ENCODE measurements at regions not wholly inside any gene's neighbourhood (a gene's known extent, or its start where the extent isn't known, plus 50 kb on each side); places are given as distances from the start of the nearest gene placed in this dataset.

DNA sequence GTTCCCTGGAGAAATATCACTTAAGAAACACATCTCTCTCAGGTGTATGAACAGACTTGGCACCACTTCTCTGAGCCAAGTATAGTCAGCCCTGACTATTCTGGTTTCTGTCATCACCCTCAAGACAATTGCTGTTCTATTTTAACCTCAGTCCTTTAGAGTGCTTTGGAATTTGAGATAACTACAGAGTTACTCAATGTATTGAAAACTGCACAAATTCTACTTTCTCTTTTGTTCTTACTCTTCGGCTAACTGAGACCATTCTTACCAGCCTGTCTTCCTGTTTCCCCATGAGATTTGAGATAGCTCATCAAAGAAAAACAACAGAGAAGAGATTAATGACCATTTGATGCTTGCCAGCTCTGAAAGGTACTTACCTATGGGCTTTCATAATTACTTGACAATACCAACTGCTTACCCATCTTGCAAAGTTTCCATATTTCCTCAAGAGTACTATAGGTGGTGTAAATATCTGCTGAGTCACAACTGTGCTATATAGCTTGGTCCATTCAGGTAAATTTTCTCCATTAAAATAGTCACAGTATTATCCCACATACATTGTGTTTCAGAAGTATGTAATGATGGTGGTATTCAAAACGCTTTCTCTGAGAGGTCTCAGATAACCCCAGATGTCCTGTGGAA lies 467.5 kb upstream of the CHST9 start:
- FAIRE-seq: no peak
- no peak for DNase-seq (ENCODE audit: insufficient read length, low spot score)

DNA sequence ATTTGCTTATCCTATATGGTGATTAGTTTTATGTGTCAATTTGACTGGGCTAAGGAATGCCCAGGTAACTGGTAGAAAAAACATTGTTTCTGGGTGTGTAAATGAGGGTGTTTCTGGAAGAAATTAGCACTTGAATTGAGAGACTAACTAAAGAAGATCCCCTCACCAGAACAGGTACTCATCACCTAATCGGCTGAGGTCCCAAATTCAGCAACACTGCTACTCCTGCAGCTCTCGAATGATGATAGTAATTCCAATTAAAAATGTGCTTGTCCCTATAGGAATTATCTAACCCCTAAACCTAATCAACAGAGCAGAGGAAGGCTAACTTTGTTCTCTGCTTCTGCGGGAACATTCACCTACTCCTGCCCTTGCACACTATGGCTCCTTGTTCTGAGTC lies 464.5 kb upstream of the CHST9 start:
- no peak for FAIRE-seq
- no peak for DNase-seq (ENCODE audit: insufficient read length, low spot score)

- DNase-seq (ENCODE audit: insufficient read length, low spot score) (no peak), FAIRE-seq (no peak)
These were observed 460.8 kb upstream of the CHST9 start for GRCh38 chr18:27645929-27646328.

DNA sequence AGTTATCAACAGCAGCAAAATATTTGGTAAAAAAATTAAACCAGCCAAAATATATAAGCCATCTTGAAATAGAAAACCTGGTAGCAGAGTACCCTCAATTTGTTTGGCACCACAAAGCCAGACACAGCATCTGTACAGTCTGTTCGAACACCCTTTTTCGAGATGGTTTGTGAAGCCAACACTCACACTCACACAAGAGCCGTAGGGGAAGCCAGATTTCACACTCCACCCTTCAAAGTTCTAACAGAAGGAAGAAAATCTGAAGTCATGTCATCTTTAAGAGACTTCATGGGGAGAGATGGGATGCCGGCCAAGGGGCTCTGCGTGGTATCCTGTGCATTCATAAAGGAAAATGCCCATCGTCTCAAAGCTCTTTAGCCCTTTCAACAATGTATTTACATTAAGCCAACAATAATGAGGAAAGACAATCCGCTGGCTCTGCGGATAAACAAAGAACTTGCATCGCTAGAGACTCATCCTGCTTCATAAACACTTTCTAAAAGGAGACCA lies 451.5 kb upstream of the CHST9 start:
- DNase-seq (ENCODE audit: insufficient read length, low spot score): no peak
- no peak for FAIRE-seq

DNA sequence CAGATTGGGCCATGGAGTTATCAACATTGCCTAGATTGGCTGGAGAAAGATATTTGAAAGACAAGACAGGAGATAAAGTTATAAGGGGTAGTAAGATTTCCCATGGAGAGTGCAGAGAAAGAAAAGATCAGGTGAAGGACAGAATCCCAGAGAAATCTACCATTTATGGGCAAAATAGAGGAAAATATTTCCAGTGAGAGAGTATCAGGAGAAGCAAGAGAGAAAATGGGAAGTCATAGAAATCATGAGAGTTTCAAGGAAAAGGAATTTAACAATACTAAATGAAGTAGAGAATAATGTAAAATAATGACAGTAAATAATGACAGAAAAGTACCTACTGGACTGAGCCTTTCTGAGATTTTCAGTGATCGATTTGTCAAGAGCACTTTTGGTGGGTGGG lies 447.6 kb upstream of the CHST9 start:
- FAIRE-seq: no peak
- DNase-seq (ENCODE audit: insufficient read length, low spot score): no peak

GRCh38 chr18:27627927-27628326 lies 442.8 kb upstream of the CHST9 start:
- FAIRE-seq (no peak), DNase-seq (ENCODE audit: insufficient read length, low spot score) (no peak)

- no peak for DNase-seq (ENCODE audit: insufficient read length, low spot score)
These were observed 436.3 kb upstream of the CHST9 start for GRCh38 chr18:27621236-27621890.

GRCh38 chr18:27619906-27620305 lies 434.8 kb upstream of the CHST9 start:
- FAIRE-seq (no peak), DNase-seq (ENCODE audit: insufficient read length, low spot score) (no peak)

More at GRCh38 chr18:27621236-27621890, 436.3 kb upstream of the CHST9 start:
- FAIRE-seq: no peak

DNA sequence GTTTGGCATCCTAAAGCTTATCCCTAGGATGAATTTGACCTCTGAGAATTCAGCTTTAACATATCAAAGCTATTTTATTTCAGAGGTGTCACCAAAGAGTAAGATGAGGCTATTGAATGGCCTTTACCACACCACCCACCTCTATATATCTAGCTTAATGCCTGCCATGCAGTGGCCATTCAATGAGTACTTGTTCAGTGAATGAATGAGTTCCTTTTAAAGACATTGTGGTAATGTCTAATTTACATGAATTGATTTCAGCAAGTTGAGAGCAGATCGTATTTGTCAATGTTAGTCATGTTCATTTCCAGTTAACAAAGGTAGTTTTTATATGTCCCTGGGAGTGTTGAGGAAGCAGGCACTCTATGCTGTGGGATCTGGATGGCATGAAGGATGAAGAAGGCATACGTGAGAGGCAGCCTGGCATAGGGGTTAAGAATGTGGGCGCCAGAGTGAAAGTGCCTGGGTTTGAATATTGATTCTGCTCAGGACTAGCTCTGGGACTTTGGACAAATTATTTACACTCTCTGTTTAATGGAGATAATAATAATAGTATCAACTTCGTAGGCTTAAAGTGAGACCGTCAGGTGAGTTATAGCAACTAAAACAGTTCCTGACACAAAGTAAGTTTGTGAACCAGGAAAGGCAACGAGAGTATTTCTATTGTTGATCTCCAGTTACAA lies 434.1 kb upstream of the CHST9 start:
- FAIRE-seq: no peak
- DNase-seq (ENCODE audit: insufficient read length, low spot score): no peak

GRCh38 chr18:27616324-27616723 lies 431.2 kb upstream of the CHST9 start:
- no peak for DNase-seq (ENCODE audit: insufficient read length, low spot score)
- no peak for FAIRE-seq

DNA sequence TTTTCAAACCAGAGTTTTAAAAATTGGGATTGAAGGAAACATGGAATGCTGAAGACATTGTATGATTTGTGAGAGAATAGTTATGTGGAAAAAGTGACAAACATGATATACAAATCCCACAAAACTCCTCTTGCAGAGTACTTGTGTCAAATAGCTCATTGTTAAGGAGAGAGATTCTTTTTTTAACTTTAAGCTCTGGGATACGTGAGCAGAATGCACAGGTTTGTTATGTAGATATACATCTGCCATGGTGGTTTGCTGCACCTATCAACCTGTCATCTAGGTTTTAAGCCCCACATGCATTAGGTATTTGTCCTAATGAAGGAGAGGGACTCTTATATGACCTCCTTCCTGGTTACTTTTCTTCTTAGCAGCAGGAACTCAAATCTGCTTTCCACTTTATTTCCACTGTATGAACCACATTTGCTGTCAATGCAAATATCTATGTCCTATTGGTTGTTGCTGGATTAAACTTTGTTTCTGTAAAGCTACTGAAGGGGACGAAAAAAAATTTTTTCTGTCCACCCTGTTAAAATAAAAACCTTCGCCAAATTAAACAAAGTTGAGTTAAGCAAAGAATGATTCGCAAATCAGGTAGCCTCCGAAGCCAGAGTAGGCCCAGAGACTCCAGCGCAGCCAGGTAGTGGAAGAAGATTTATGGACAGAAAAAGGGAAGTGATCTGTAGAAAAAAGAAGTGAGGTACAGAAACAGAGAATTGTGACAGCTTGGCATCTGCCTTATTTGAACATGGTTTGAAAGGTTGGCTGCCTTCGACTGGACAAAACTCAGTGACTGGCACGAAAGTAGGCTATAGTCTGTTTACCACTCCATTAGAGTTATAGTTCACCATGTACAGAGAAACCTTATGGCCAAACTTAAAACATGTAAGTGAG lies 430.1 kb upstream of the CHST9 start:
- DNase-seq (ENCODE audit: insufficient read length, low spot score) (no peak), FAIRE-seq (no peak)

DNA sequence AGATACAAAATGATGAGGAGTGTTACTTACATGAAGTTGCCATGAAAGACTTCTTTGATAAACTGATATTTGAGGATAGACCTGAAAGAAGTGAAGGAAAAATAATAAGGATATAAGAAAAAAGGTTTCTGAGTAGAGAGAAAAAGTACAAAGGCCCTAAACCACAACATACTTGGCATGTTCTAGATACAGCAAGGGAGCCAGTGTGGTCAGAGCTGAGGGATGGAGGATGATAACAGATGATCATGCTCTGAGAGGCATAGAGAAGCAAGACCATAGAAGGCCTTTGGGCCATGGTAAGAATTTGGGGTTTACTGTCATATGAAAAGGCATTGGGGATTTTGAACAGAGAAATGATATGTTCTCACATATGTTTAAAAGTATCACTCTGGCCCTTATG lies 424.1 kb upstream of the CHST9 start:
- no peak for FAIRE-seq
- no peak for DNase-seq (ENCODE audit: insufficient read length, low spot score)

GRCh38 chr18:27608742-27609141 lies 423.6 kb upstream of the CHST9 start:
- DNase-seq (ENCODE audit: insufficient read length, low spot score): no peak
- peak; percentile 45 for FAIRE-seq

- DNase-seq (ENCODE audit: insufficient read length, low spot score): no peak
- no peak for FAIRE-seq
These were observed 423.1 kb upstream of the CHST9 start for GRCh38 chr18:27608174-27608573.

DNA sequence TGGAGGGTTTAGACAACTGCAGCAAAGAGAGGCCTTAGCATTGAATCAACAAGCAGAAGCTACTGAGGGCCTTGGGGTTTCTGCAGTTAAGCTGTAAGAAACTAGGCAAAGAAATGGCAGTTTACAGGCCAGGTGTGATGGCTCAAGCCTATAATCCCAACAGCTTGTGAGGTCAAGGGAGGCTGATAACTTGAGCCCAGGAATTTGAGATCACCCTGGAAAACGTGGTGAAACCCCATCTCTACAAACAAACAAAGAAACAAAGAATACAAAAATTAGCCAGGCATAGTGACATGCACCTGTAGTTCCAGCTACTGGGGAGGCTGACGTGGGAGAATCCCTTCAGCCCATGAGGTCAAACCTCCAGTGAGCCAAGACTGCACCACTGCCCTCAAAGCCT lies 421.6 kb upstream of the CHST9 start:
- DNase-seq (ENCODE audit: insufficient read length, low spot score) (no peak), FAIRE-seq (no peak)

- DNase-seq (ENCODE audit: insufficient read length, low spot score): peak; percentile 22
- FAIRE-seq: peak; percentile 79
These were observed 420.2 kb upstream of the CHST9 start for GRCh38 chr18:27605107-27605834.

DNA sequence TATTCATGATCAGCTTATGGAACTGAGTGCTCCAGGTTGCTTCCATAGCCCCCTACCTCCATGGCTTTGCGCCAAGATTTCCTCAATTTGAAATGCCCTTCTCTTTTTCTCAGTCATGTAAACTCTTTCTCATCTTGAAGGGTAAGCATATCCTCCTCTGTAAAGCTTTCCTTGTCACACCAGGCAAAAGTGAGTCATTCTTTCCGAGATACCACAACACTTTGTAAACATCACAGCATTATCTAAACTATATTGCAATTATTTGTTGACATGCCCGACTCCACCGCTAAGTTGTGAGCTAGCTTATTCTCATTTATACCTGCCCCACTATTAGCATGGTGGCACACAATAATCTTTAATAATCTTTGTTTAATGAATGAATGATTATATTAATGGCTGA lies 419.5 kb upstream of the CHST9 start:
- no peak for DNase-seq (ENCODE audit: insufficient read length, low spot score)

DNA sequence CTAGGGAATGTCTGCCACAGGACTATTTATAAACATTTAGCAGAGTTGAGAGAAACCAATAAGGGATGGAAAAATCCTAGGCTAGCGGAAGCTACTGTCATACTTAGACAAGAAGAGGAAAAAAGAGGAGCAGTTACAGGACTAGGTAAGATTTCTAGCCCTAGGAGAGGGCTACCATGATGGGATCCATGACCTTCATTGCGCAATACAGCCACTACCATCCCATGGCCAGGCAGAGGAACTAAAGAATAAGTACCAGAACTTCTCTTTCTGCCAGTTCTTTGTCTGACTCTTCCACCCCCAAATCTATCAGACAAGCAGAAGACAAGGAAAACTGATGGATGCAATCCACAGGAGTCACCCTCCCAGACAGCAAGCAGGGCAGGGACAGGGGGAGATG lies 417.0 kb upstream of the CHST9 start:
- FAIRE-seq: no peak
- DNase-seq (ENCODE audit: insufficient read length, low spot score): no peak

More for the DNA sequence above, 419.5 kb upstream of the CHST9 start:
- no peak for FAIRE-seq

DNA sequence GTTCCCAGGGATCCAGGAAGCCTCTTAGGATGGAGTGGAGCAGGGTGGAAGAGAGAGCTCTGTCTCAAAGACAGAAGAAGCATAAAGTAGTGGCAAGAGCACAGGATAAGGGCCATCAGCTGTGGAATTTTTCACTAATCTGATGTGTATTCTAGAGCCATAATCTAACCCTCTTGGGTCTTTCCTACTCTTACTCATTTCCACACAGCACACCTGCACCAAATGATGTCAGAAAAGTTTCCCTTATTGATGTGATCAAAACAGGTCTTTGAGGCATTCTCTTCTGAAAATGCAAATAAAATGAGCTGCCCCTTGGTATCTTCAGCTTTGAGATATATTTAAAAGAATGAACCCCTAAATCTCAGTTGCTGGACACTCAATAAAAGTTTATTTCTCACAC lies 415.1 kb upstream of the CHST9 start:
- DNase-seq (ENCODE audit: insufficient read length, low spot score) (no peak), FAIRE-seq (no peak)

- FAIRE-seq (peak; percentile 76), DNase-seq (ENCODE audit: insufficient read length, low spot score) (peak; percentile 9)
These were observed 414.2 kb upstream of the CHST9 start for GRCh38 chr18:27599202-27599829.
